CD4-positive, alpha-beta T cell treated with Interleukin-1 beta for 1 hour (primary cell): ENCODE measurements at regions not wholly inside any gene's neighbourhood (a gene's known extent, or its start where the extent isn't known, plus 50 kb on each side); places are given as distances from the start of the nearest gene placed in this dataset.

Experiments used
- DNase-seq, 2 donors: peaks; one replicate each; pipeline ENCODE4 v3.0.0-alpha.2; 2020 to 2022

DNA sequence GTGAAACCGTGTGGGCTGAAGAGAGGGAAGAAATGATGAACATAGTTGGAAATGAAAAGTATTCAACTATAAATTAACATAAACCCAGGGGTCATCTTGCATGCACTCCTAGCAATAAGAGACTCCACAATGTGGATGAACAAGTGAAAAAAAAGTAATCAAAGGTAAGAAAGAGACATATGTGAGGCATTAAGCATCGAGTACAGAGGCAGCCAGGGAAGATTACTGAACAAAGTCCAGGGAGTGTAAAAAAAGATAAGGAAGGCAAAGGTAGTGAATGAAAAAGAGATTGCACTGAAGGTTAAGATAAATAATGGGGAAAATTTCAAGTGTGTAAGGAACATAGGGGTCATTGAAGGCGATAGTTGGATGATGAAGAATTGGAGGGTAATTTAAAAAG, 330.8 kb upstream of the PROX1 start:
- DNase-seq, result no peak

DNA sequence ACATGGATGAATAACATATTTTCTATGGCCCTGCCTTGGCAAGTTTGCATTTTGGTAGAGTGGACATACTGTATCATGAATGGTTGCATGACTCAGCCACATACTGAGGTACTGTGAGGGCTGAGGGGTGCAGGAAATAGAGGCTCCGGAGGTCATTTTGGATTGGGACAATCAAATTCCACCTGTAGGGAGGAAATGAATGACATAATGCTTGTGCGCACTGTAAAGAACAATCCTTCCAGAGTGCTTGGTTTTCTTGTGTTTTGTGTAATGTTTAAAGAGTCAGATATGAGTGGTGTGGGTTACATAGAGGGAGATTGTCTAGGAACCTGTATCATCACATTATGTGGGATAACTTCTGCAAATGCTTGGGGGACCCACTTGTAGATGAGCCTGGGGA, 329.9 kb upstream of the PROX1 start:
- no peak for DNase-seq

DNA sequence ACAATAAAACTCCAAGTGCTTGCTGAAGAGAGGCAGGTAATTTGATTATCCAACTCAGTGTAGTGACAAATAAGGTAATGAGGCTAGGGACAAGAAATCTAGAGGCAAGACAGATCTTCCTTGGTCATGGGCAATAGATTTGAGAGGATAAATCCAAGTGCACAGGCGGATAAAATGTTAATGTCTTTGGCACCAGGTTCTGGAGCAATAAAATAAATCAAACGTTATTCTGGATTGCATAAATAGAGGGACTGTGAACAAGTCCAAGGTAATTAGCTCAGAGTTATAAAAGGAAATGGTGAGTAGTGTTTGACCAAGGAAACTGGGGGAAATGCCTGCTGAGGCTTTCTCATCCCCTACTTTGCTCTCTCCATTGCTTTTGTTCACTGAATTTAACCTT, 329.3 kb upstream of the PROX1 start:
- DNase-seq, result no peak

DNA sequence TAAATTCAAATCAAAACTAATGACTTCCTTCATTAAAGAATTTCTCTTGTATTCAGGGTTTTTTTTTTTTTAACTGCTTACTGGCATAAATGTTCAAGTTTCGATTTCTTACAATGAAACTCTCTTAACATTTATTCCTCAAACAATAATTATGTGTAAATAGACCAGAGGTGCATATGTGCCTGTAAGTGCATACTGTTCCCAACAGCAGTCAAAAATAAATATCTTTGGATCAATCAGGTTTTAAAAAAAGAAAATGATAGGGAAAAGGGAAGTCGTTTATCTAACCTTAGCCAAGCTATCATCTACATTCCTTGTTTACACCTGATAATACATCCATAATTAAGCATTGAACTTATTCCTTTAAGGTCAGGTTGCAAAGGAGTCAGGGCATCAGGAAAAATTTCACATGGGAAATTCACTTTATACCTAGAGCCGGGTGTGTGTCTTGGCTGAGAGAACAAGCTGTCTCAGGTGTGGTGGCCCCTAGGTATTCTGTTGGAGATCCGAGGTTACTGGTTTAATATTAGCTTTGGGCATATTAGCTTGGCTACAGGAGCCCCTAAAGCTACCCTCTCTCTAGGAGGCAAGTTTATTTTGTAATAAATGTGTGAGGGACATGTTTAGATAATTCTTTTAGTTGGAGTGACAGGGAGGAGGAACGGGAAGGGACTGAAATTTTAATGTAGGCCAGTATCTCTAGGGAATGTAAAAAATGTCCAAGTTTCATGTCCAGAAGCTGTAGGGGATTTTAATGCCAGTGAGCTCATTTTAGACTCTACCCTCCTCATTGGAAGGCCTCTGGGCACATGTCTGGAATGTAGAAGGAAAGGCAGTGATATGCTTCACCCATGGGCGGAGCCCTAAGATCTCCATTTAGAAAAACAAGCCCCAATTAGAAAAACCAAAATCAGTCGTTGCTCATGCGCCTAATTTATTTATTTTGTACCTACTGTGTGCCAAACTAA, 327.9 kb upstream of the PROX1 start:
- no peak for DNase-seq

DNA sequence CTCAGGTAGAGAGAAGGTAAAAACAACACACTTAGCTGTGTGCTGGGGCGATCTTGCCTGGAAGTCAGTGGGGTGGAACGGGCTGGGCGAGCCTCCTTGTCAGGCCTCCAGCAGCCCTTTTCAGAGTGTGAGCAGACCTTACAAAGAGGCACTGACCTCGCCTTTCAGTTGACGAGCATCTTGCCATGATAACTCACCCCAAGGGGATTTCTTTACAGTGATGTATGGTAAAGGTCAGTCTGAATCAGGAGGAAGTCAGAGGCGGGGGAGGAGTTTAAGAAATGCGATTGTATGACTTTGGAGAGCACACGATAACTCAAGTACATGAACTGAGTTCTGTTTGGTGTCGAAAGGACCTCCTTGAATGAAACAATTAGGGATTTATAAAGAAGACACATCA, 326.5 kb upstream of the PROX1 start:
- no peak for DNase-seq

DNA sequence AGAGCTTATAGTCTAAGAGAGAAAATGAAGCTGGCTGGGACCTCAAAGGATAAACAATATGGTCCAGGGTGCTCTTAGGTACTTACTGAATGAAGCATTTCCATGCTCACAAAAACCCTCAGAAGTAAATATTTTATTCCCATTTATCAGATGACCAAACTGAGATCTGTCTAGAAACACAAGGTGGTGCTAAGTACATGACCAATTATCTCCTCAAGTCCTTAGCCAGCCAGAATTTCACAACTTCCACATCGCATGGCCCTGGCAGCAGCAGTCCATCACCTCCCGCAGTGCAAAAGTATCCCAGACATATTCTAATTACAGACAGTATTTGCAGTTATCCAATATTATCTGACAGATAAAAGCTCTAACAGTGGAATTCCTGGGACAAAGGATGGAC, 321.7 kb upstream of the PROX1 start:
- no peak for DNase-seq

DNA sequence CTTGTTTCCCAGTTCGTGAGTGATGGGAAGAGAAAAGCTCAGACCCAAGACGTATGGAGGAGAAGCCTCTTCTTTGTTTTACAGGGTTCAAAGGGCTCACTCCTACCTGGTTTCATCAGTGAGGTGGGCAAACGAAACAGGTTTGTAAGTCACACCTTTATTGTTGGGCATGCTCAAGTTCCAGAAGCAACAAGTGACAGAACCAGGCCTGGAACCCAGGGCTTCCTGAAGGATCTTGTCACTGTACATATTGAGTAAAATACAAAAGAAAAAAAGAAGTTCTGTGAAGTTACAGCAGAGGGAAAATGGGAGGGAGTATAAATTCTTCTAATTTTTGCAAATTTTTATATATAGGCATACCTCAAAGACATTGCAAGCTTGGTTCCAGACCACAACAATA, 320.9 kb upstream of the PROX1 start:
- no peak for DNase-seq

DNA sequence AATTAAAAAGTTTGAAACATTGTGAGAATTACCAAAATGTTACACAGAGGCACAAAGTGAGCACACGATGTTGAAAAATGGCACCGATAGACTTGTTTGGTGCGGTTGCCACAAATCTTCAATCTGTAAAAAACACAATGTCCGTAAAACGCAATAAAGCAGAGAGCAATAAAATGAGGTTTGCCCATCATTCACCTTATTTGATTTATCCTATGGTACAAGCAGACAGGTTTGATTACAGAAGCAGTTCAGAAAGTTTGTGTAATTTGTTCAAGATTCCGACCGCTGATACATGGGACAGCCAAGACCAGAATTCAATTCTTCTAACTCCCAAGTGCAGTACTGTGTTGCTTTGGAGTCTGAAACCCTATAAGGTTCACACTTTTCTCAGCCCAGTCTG, 318.3 kb upstream of the PROX1 start:
- DNase-seq, result no peak

DNA sequence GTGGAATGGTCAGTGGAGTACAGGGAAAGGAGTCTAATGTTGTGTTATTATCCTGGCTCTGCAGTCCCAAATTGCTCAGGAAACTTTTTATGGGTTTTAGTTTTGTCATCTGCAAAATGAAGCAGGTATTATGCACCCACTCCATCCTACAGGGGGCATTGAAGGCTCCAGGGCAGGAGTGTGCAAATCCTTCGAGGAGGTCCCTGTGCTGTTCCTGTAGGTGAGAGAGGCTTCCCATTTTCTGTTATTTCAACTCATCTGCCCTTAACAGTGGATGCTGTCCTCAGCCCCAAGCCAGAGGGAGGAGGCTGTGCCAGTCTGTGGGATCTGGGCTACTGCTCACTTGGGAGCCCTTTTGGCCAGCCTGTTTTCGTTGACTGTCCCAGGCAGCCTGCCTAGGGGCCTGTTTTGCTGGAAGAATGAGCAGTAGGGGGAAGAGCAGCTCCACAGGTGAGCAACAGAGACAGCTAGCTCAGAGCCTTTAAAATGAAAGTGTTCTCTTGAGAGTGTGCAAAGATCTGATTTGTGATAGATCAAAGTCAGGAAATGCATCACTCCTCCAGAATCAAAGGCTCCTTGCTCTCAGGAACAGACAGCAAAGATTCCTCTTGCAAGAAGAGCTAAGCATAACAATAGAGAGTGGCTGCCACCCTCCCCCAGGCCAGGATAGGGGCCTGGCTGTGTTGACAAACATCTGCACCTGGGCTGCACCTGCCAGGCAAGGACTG, 317.6 kb upstream of the PROX1 start:
- DNase-seq, result peak; percentile 28 to 34

DNA sequence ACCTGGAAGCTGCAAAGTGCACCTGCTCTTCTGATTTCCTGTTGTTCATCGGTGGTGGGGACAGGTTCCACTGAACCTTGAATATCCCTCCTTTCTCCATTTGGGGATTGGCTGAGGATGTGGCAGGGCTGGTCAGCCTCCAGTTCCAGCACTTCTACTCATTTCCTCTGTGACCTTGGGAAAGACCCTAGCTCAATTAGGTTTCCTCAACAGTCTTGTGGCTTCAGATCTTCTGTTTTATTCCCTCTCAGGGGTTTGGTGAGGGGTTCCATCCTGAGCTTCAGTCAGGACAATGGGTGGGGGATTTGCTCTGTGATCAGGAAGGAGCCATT, 317.1 kb upstream of the PROX1 start:
- no peak for DNase-seq

DNA sequence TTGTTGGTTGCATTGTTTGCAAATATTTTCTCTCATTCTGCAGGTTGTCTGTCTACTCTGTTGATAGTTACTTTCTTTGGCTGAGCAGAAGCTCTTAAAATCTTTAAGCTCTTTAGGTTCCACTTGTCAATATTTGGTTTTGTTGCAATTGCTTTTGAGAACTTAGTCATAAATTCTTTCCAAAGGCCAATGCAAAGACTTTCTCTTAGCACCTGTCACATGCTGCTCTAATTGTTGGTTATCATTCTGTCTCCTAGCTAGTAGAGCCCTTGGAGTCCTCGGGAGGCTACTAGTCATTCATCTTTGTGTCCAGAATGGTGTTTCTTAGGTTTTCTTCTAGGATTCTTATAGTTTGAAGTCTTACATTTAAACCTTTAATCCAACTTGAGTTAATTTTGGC, 312.7 kb upstream of the PROX1 start:
- no peak for DNase-seq

DNA sequence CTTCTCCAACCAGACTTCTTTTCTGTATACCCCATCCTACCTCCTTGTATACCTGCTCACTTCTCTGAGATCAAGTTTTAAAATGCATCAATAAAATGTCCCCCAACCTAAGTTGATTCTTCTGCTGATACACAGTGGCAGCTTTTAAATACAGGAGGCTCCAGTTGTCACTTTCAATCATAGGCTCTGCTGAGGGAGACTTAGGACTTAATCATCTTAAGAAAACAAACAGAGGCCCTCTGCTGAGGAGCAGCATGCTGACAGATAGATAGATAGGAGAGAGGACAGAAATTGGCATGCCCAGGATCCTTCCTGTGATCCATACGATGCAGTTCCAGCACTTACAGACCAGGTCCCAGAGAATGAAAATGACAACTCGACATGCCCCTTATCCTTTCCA, 311.0 kb upstream of the PROX1 start:
- no peak for DNase-seq

DNA sequence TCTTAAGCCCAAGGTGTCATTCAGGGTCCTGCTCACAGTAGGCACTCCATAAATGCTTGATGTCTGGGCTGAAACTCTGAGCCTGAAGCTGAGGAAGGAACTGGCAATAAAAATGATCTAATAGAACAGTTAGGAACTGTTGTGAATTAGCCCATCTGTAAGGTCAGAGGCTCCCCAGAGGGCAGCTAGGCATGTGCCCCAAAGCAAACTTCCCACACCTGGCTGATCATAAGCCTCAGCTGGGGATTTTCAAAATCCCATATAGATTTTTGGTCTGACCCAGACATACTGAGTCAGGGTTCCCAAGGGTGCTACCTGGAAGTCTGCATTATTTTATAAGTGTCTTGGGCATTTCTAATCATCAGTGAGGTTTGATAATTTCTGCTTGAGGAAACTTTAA, 309.4 kb upstream of the PROX1 start:
- no peak for DNase-seq

DNA sequence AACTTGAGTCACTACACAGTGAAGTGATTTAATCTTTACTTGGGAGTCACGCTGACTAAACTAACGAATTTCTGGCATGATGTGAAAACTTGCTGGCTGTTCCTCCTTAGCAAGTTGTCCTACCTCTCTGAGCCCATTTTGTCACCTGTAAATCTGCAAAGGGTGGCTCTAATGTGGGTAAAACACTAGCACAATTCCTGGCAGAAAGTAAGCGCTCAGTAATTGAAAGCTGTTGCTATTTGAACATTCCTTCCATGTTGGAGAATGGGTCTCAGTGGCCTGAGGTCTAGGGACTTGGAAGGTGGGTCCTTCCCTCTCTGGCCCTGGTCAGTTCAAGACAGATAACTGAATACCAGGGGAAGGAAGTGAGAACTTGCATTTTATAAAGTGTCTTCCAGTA, 309.0 kb upstream of the PROX1 start:
- no peak for DNase-seq

DNA sequence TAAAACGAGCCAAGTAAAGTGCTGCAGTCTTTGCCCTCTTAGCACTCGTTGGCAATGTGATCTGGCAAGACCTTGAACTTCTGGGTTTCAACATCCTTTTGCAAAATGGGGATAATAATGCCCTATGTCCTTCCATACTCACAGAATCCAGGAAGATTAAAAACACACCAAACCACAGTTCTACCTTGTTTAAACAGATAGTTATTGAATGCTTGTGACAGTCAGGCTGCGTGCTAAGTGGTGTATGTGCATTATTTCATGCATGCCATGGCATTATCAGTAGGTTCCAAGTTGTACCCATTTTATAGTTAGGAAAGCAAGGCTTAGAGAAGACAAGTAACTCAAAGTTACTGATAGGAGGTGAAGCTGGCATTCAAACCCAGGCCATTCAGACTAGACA, 308.6 kb upstream of the PROX1 start:
- DNase-seq, result no peak

DNA sequence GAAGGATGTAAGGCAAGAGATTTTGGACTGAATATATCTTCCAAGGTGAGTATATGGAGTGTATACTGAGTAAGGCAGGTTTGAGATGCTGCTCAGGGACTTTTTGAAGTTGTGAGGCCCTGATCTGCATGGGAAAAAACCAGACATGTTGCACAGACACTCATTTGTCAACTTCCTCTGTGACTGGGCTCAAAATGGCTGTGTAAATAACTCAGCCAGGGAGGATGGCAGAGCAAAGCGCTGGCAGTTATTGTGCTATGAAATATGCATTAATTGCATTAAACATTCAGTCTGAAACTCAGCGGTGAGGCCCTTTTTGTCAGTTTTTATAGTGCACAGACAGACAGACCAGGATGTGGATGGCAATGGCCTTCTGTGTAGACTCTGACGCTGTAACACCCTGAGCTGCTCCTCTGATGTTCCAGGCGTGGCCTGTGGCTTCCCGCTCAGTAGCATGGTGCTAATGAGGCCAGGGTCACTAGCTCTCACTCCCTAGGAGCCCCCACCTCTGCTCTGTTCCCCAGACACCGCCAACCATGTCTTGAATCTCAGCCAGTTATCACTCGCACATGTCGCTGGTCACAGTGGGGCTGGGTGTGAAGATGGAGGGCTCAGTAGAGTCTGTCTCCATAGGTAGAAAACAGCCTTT, 307.0 kb upstream of the PROX1 start:
- DNase-seq, result no peak

DNA sequence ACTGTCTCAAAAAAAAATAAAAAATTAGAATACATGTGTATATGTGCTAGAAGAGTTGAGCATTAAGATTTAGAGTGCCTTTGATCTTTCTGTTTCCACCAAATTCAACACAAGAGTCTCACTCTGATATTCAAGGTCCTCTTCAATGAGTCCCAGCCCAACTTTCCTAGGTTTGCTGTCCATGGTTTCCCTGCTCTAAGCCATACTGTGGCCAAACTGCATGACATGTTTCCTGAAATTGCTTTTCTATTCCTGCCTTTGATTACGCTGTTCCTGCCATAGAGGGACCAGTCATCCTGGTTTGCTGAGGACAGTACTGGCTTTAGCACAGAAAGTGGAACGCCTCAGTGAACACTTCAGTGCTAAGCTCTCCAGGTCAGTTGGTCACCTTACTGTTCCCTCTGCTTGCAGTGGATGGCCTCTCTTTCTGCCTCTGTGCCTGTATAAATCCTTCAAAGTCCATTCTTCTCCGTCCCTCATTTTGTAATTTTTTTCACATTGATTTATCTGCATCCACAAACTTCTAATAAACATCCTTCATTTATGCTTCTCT, 305.9 kb upstream of the PROX1 start:
- no peak for DNase-seq

DNA sequence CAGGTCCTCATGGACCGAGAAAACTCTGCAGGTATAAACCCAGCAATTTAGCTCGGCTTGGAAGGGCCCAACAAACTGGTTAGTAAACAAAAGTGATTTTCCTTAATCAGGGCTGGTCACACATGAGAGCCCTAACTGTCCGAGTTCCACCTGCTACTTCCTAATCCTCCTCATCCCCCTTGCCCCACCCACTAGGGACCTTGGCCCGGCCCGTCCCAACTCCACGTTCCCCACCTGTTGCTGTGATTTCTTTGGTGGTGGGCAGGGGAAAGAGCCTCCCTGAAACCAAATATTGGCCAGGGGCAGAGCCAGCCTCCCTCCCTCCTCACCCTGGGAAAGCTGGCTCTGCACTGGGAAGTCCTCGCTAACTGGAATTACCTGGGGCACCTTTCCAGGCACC, 304.2 kb upstream of the PROX1 start:
- no peak for DNase-seq

DNA sequence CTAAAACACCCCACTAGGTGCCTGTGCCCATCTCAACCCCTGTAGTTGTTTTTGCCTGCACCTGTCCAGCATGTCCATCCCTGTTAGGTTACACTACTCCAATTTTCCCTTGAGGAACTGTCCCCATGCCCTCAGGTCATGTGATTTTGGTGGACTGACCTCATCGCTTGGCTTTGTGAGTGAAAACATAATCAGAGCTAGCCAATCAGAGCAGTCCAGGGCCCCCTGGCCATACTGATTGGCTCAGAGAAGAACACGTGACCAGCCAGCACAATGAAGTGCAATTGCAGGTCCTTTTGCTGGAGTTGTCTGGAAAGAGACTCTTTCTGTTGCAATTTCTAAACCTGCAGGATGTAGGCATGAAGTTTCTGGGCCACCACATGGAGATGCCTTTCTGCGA, 303.3 kb upstream of the PROX1 start:
- DNase-seq, result no peak

DNA sequence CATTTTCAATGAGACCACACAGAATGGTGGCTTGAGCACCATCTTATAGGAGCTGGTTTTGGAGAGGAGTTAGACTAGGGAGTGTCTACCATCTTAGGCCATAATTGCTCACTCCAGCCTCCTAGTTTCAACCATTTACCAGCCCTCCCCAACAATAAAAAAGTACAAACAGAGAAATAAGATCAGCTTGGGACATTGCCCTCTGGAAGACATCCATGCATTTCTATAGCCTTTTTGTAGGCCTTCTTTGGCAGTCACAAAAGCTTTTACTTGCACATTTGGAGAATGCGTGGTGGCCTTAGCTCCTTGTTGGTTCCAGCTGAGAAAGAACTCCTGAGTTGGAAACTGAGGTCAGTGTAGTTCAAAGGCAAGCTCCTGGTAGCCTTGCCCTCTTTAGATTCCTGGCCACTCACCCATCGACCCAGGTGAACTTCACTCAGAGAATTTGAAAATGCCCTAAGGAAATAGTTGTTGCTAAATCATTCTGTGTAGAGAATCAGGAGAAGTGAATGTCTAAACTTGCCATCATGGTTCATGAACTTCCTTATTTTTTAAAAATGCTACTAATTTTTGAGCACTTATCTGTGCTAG, 301.7 kb upstream of the PROX1 start:
- DNase-seq, result no peak

DNA sequence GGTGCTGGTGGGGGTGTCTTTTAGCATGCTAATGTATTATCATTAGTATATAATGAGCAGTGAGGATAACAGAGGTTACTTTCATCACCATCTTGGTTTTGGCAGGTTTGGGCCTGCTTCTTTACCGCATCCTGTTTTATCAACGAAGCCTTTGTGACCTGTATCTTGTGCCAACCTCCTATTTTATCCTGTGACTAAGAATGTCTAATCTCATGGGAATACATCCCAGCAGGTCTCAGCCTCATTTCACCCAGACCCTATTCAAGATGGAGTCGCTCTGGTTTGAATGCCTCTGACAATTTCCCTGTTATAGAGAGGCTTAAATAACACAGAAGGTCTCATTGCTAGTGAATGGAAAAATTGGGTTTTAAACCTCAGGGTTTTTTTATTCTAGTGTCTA, 300.8 kb upstream of the PROX1 start:
- DNase-seq, result no peak

DNA sequence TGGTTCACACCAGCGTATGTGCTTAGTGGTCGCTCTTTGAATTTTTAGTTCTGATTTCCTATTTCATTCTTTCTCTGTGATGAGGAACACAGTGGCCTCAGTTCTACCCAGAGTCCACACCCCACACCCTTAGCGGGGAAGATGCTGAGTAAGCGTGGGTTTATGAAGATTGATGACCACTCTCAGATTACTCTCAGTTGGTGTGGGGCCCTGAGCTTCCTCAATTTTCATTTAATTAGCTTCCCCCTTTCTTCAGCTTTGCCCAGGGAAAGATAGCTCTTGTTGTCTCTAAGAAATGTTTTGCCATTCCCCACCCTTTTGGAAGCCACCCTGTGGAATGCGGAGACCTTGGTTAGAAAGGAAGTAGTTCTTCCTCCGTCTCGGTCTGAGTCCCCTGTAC, 299.9 kb upstream of the PROX1 start:
- DNase-seq, result no peak

DNA sequence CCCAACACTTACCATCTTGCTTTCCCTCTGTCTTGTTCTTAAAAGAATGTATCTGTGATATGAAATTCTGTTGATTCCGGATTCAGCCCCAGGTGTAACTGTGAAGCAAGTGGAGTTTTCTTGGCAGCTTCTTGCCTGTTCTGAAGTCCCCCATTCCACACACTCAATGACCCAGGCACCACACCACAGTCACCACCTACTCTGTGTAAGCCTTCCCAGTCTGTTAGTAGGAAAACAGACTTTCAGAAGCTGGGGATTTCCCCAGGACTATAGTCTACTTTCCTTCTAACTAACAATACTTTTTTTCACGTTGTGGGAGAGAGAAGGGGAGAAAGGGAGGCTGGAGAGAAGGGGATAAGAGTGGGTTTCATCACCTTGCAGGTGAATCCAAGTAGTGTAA, 299.1 kb upstream of the PROX1 start:
- no peak for DNase-seq
